ENCODE measurements at regions not wholly inside any gene's neighbourhood (a gene's known extent, or its start where the extent isn't known, plus 50 kb on each side); places are given as distances from the start of the nearest gene placed in this dataset.

GRCh38 chr18:77822632-77823031, 573.0 kb downstream of the GALR1 start:
- DNase-seq (ENCODE audit: low spot score), result no peak
- no peak for TF ChIP-seq CTCF (IDR thresholded peaks at IDR 0.05)
- no peak overlapping the region for H3K4me3 ChIP-seq
- H3K27ac ChIP-seq, result no peak overlapping the region

GRCh38 chr18:77833807-77834206, 584.2 kb downstream of the GALR1 start:
- no peak for DNase-seq (ENCODE audit: low spot score)
- no peak for TF ChIP-seq CTCF (IDR thresholded peaks at IDR 0.05)
- Histone ChIP-seq H3K27ac (no peak overlapping the region), H3K4me3 (no peak overlapping the region)

GRCh38 chr18:77851802-77852201, 602.2 kb downstream of the GALR1 start:
- no peak overlapping the region for H3K27ac ChIP-seq
- no peak for TF ChIP-seq CTCF (IDR thresholded peaks at IDR 0.05)
- DNase-seq (ENCODE audit: low spot score), result no peak
- H3K4me3 ChIP-seq, result no peak overlapping the region

GRCh38 chr18:77853859-77854258, 604.2 kb downstream of the GALR1 start:
- no peak for DNase-seq (ENCODE audit: low spot score)
- no peak overlapping the region for H3K27ac ChIP-seq
- no peak overlapping the region for H3K4me3 ChIP-seq
- no peak for TF ChIP-seq CTCF (IDR thresholded peaks at IDR 0.05)

GRCh38 chr18:77857678-77858655, 608.3 kb downstream of the GALR1 start:
- no peak for TF ChIP-seq CTCF (IDR thresholded peaks at IDR 0.05)
- no peak for DNase-seq (ENCODE audit: low spot score)
- no peak overlapping the region for H3K4me3 ChIP-seq
- H3K27ac ChIP-seq, result no peak overlapping the region

GRCh38 chr18:77859634-77860033, 610.0 kb downstream of the GALR1 start:
- TF ChIP-seq CTCF (IDR thresholded peaks at IDR 0.05), result no peak
- Histone ChIP-seq H3K27ac (no peak overlapping the region), H3K4me3 (no peak overlapping the region)
- no peak for DNase-seq (ENCODE audit: low spot score)

Data from coronary artery (tissue), 2 donors.